ENCODE measurements at regions not wholly inside any gene's neighbourhood (a gene's known extent, or its start where the extent isn't known, plus 50 kb on each side); places are given as distances from the start of the nearest gene placed in this dataset.
"Not testable (repeated sequence)": the region's sequence is repeated elsewhere in the genome, so short reads cannot be mapped to it uniquely, and the experiment has no call there.

DNA sequence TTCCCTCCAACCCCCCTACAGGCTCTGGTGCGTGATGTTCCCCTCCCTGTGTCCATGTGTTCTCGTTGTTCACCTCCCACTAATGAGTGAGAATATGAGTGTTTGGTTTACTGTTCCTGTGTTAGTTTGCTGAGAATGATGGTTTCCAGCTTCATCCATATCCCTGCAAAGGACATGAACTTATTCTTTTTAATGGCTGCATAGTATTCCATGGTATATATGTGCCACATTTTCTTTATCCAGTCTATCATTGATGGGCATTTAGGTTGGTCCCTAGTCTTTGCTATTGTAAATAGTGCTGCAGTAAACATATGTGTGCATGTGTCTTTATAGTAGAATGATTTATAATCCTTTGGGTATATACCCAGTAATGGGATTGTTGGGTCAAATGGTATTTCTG is 175.5 kb upstream of the DTNA start:
- not testable (repeated sequence) for DNase-seq

DNA sequence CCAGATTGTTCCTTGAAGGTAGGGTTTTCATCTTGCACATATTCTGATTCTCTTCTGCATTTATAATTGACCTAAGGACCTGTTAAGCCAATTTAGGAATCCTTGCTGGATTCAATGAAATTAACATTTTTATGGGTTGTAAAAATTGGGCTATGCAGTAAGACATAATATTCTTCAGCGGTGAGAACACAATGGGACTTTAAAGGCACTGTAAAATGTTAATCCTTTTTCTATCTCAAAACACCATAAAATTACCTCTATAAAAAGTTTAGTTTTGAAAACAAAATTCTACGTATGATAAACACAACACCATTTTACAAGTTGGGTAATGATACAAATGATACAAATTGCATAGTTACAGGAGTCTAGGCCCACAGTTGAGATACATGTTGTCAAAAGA is 169.2 kb upstream of the DTNA start:
- DNase-seq, result no peak

DNA sequence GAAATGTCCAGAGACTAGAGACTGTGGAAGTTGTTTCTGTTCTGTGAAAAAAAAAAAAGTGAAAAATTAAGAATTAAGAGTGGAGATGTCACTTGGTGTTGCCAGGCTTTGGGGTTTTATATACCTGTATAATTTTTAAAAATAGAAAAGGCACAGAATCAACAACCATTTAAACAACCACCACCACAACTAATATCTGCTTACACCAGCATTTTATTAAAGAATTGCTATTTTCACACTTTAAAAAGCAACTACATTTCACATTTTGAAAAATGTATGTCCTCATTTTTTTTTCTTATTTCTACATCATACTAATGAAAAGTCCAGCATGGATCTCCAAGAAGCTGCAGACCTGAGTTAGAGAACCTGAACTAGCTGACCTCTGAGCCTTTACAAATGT is 167.5 kb upstream of the DTNA start:
- no peak for DNase-seq

DNA sequence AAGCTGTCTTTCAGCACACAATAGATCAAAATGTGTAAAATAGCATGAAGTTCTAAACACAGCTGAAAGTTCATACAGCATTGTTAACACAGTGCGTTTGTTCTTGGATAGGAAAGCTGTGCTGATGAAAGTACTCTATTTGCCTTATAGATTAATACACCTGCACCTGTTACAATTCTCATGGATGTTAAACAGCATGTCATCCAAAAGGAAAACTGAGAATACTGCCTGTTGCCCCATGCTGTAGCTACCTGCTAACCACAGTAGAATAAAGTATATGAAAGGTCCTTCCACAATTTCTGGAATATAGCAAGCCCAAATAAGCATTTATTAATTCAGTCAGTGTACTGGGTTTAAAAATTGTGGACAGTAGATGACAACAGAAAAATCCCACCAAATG is 166.7 kb upstream of the DTNA start:
- DNase-seq, result no peak

DNA sequence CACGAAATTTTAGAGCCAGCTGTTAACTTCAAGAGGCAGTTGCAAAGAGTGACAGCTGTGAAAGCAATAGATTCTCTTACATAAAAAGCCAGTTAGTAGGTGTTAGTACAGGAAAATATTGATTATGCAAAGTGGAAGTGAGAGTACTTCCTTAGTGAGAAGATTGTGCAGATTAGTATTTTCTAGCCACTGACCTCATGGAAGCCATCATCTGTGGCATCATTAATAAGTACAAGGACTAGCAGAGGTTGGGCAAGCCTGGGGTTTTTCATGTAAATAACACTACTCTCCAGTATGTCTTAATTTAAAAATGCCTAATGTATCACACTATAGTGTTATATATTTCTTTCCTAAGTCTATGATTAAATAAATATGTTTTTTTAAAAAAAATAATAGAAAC is 166.2 kb upstream of the DTNA start:
- no peak for DNase-seq

DNA sequence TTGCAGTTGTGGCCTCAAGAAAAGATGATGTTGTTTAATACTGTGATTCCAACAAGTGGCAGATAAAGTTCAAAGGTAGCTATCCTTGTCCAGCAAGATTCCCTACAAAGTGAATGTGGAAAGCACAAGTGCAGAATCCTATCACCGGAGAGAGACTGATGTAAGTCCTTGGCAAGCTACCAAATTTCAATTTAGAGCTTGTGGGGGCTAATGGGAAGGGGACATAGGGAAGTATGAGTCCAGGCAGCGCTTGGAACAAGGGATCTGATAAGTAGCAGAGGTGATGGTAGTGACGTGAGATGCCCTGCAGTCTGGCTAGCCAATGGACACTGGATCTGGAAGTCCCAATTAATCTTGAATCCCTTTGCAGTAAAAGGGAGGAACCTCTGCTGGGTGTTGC is 165.2 kb upstream of the DTNA start:
- DNase-seq, result no peak

DNA sequence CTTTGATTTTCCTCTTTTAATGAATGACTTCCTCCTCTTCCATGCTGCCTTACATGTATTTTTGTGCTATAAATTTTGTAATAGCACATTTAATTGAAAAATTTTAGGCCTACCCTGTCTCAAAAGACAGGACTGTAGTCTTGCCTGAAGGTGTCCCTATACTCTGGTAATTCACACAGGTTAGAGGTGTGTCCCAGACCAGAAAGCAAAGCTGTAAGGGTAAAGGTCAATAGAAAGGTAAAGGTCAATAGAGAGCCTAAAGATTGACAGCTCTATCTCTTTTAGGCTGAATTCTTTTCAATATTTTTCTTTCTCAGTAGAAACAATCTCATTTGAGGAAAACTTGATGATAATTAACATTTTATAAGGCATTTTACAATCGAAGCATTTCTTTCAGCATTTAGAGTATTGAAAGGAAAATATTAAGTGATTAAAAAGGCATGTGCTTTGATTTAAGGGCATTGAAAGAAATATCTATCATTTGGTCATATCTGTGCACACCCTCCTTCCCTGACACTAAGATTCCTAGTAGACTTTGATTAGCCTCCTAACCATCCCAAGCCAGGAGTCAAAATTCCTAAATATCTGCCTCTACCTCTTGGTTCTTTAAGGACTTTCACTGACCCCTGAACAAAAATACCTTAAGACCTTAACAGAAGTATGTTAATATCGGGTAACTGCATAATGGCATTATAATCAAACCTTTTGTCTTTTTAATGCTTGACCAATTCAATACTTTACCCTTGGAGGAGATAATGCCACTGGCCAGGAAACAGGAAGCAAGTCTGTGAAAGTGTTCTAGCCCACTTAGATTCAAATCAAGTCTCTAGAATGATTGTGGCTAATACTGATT is 161.8 kb upstream of the DTNA start:
- DNase-seq, result no peak

DNA sequence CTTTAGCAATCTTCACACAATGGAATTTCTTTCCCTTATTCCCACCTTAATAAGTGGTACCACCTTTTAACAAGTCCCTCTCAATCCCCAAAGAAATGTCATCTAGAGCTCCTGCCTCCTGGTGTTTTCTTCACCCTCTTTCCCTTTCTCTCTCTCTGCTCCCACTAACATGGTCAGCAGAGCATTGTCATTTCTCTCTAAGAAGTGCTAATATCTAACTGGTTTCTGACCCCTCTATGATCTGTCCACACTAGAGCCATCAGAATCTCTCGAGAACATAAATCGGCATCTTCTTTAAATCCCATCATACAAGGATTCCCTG is 161.2 kb upstream of the DTNA start:
- DNase-seq, result no peak

DNA sequence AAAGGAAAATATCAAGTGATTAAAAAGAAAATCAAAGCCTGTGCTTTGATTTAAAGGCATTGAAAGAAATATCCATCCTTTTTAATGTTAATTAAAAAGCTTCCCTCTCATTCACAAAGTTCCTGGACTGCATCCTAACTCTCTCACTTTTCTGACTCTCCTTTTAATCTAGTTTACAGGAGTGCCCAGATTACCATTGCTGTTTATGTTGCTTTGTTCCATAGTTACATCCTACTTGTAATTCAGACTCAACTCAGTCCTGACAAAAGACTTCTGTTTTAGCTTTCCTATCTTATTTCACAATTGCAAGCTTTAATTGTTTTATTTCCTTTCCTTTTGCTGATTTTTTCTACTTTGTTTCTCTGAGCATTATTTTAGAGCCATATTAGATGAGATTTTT is 160.7 kb upstream of the DTNA start:
- DNase-seq, result no peak

DNA sequence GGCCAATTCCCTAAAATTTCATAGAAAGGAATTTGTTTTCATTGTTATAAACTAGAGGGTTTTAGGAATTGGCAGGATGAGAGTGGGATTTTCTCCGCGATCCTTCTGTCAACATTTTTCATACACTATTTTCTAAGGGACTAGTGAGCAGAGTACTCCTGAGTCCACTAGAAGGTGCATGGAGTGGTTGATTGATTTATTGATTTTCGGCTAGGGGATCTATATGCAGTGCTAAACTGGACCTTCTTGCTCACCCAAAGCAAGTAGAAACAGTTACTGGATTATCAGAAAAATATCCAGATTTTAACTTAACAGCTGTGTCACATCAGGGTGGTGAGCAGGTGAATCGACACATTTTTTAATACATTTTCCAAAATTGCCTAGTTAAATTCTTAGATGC is 159.9 kb upstream of the DTNA start:
- DNase-seq, result no peak

DNA sequence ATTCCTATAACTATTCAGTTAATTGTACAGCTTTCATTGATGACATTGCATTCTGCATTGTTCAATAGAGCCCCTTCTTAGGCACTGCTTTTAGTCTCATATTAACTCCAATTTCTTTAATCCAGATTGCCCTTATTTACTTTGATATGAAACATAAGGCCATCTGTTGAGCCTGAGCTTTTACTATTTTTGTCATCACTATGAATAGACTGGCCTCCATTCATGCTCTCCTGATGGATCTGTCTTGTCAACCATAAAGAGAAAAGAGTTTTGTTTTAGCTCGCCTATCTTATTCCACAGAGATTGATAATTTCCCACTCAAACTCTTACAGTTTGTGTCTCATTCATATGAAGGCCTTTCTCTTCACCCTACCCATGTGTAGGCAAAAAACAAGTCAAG is 159.2 kb upstream of the DTNA start:
- no peak for DNase-seq

DNA sequence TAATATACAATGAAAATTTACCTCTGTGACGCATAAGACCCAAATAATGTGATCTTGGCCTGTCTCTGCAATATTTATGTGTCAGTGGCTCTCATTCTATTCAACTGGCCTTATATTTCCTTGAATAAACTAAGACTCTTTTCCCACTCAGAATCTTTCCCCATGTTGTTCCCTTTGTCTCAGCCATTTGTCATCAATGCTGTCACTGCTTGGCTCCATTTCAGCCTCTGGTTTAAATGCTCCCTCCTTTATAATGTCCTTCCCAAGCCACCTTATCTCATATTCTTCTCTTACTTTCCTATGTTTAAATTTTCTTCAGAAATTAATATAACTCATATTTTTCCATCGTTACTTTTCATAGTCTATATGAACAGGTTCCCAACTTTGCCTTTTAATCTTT is 158.3 kb upstream of the DTNA start:
- no peak for DNase-seq

DNA sequence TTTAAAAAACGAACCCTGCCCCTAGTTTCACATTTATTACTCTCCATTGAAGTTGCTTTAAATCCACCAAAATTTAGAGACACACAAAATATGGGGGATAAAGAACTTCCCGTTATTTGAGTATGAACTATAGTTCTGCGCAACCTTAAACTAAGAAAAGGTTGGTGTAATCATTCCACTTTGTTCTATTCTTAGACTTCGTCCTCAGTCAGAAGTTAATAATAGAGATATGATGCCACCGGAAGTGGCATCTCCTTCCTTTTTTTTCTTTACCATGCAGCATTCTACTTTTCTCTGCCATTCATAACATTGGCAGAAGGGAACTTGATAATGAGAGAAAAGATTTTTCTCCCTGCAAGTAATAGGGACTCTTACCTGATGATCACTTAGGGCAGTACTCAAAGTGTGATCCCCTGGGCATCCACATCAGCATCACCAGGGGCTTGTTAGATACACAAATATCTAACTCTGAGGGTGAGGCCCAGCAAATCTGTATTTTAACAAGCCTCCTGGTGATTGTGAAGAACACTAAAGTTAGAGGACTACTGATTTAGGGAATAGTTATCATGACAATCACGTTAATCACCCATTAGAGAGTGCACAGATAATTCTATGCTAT is 147.7 kb upstream of the DTNA start:
- DNase-seq, result no peak

DNA sequence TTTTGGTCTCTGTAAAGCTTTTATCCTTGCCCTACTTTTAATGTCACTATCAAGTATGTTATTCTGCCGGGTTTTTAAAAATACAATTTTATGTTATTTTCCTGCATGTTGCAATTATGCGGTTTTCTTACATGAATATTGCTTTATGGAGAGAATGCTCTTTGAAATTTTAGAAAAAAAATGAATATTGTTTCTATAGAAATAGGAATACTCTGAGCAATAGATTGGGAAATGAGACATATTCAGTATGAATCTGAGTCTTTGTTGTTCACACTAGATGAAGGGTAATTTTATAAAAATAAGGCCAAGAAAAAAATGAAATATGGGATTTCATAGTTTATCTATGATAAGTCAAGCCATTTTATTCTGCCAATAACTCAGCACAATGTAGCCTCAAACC is 142.2 kb upstream of the DTNA start:
- no peak for DNase-seq

DNA sequence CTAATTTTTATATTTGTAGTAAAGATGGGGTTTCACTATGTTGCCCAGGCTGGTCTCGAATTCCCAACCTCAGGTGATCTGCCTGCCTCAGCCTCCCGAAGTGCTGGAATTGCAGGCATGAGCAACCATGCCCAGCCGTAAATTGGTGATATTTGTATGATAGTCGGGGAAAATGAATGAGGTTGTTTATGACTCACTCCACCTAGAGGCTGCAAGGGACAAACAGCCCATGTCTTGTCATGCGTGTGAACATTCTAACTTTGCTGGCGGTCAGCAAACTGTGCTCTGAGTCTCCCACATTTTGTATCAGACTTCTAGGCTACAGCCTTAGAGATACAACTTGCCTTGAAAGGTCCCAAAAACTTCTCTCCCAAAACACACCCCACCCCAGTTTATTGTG is 133.5 kb upstream of the DTNA start:
- no peak for DNase-seq

DNA sequence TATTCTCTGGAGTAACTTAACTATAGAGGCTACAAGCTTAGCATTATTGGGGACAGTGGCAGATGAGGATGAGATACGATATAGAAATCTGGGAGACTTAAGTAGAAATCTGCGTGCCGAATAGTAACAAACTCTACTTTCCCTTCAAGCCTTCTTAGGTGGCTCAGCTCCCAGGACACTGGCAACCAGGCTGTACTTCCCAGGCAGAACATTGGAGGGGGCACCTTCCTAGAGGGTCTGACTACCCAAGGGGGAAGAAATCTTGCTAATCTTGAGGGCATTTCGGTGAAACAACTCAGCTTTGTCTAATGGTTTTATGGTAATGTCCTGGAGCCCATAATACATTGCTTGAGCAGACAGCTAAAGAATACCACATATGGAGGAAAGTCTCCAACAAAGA is 126.2 kb upstream of the DTNA start:
- no peak for DNase-seq

DNA sequence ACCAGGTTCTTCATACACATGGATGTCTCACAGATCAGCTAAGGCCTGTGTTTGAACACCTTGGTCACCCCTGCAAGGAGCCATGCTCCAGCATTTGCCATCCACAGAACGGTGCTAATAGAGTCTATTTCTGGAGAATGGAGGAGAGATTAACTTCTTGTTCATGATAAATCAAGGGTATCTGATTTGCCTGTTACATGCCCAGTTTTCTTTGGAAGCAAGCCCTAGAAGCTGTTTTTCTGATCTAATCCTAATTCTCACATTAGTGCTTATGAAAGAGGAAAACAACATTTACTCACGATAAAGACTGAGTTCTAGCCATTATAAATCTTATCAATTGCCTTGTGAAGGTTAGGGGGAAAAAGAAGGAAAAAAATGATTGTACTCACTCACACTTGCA is 119.6 kb upstream of the DTNA start:
- DNase-seq, result no peak

DNA sequence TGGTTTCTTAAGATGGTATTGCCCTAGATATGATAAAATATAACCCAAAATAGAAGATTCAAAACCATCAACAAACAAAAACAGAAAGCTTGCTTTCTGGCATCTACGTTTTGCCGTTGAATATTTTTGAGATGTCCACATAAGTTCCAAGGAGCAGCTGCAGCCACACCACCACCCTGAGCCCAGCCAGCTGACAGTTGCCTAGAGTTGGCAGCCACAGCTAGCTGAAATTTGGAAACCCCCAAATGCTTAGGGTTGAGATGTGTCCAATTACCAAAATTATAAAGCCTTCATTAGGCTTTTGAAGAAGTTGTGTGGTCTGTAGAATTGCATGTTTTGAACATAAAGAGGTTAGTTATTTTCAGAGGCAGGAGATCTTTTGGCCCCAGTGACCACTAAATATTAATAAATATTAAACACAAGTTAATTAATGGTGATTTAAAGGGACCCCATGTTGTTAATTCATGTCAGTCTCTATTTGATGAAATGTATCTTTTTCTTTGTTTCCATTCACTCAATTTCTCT is 118.1 kb upstream of the DTNA start:
- no peak for DNase-seq

DNA sequence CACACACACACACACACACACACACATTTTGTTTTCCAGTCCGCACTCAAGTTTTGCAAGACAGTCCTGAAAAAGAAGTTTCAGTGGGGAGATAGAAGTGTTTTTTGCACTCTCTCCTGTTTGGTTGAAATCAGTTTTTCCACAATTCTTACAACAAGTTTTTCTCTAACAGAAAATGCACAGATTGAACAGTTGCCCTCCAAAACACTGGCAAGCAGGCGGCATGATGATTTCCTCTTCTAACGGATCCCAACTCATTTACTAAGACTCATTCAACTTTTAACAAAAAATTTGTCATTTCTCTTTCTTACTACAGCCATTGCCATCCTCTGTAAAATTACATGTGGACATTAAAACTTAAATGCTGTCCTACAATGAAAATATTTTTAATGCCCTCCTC is 117.6 kb upstream of the DTNA start:
- DNase-seq, result no peak

DNA sequence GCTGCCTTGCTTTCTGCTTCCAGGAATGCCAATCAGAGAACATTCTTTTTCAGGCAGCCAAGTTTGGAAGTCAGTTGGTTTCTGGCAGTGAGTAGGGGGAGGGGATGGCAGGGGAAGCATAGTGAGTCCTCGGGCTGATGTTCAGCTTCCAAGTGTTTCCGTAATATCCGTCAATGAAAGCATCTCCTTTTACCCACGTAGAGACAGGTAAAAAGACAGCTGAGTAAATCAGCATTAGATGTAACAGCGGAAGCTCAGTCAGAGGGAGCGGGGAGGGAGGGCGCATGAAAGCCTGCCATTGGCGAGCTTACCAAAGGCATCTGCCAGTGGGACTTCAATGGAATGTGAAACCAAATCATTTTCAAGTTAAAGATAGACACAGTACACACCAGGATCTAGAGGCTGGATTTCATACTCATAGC is 117.1 kb upstream of the DTNA start:
- no peak for DNase-seq

DNA sequence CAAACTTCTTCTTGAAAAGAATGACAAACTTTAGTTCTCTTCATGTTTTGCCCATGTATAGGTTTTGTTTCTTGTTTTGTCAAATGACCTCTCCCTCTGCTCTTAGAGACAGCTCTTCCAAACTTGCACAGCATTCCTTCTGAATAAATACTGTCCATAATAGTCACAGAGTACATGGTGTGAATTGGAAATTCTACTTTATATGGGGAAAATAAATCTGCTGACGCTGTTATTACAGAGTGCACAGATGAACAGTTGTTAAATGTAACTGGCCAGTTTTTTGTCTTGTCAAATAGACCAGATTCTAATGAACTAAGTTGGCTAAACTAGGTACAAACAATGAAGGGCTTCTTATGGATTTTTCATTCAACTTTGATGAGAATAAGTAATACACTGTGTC is 115.8 kb upstream of the DTNA start:
- no peak for DNase-seq

DNA sequence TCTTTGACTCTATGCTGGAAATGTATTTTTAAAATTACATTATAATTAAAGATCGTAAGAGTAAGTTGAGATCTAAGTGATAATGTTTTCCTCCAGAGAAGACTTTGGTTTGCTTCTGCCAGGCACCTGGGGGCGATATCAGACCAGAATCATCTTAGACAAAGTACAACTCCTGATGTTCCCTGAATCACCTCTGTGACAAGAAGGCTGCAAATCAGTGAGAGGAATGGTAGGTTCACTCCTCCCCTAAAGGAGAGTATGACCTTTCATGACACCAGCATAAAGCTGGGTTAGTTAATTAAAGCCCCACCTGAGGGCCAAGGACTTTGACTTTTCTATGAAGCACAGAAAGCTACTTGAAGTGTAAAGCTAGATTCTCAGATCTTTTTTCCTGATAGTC is 114.4 kb upstream of the DTNA start:
- no peak for DNase-seq

DNA sequence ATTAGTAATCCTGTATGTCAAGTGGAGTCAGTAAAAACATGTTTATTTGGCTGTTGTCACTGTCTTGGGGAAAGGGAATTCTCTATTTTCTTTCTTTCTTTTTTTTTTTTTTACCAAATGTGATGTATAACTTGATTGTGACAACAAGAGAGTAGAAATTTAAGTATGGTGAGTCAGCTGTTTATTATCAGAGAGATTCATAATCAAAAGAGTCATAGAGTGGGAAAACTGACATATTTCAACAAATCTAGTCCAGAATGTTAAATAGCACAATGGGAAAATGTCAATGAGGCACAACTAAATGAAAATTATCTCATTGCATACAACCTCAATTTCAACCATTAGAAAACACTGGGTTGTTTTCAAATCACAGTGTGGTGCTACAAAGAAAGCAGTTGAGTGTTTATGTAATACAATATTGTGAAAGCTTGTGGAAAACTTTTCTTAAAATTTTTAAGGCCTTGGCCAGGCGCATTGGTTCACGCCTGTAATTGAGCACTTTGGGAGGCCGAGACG is 111.9 kb upstream of the DTNA start:
- DNase-seq, result no peak

DNA sequence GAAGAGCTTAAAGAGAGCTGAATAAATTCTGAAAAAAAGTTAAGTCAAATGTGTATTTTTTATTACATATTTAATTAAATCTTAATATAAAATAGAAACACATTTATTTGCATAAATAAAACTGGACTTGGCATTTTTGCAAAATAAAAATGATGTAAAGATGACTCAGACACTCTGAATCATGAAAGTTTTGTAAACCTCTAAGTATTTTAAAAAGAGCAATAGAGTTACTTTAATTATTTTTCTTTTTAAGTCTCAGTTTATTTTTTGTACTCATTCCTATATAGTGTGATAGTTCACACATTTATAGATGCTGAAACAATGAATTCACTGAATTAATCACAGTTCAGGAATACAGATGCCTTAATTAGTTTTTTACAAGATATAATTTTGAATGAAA is 109.9 kb upstream of the DTNA start:
- no peak for DNase-seq

Measured in activated CD4-positive, alpha-beta T cell treated with anti-CD3 and anti-CD28 coated beads for 48 hours (primary cell).